ENCODE measurements at regions not wholly inside any gene's neighbourhood (a gene's known extent, or its start where the extent isn't known, plus 50 kb on each side); places are given as distances from the start of the nearest gene placed in this dataset.

GRCh38 chr6:143591441-143591840 is 79.9 kb upstream of the FUCA2 start:
- no TSS peak for BruUV-seq (replicated peaks)
- H3K27ac ChIP-seq (ENCODE audit: low read length), result no peak overlapping the region
- H4K20me1 ChIP-seq (ENCODE audit: low read length), result no peaks in the 10 kb centered on the region
- H3K4me2 ChIP-seq (ENCODE audit: low read length), result no peak overlapping the region
- H3K4me1 ChIP-seq (ENCODE audit: insufficient read depth, low read length), result no peaks in the 10 kb centered on the region
- no peaks in the 10 kb centered on the region for H3K79me2 ChIP-seq (ENCODE audit: low read length)
- no peak for DNase-seq
- ChIA-PET CTCF (no interaction called here), POLR2A (ENCODE audit: unreplicated experiment) (no interaction called here)
- H2AFZ ChIP-seq (ENCODE audit: low read length), result no peak overlapping the region
- no peaks in the 10 kb centered on the region for H3K9me2 ChIP-seq (replicated peaks; ENCODE audit: low read length)
- TF ChIP-seq EZH2 (IDR thresholded peaks at IDR 0.05; ENCODE audit: low read length, unreplicated experiment), result no peak
- no peak for TF ChIP-seq CTCF (conservative IDR thresholded peaks at IDR 0.05; ENCODE audit: low read depth, low read length)
- no peak for TF ChIP-seq EZH2phosphoT487 (IDR thresholded peaks at IDR 0.05; ENCODE audit: borderline replicate concordance, low read length)
- intact Hi-C loops (cut with micrococcal nuclease), result no loop called here
- no peaks in the 10 kb centered on the region for H3F3A ChIP-seq (ENCODE audit: low read length, unreplicated experiment)
- no peaks in the 10 kb centered on the region for H3K9me3 ChIP-seq (ENCODE audit: low read length)
- no peaks in the 10 kb centered on the region for H3K27me3 ChIP-seq (ENCODE audit: low read length)
- H3K4me3 ChIP-seq (ENCODE audit: low read length), result no peak overlapping the region
- no peaks in the 10 kb centered on the region for H3K36me3 ChIP-seq (ENCODE audit: low read depth, low read length)
- H3K9ac ChIP-seq (ENCODE audit: low read length), result no peak overlapping the region
- ATAC-seq, result no peak

DNA sequence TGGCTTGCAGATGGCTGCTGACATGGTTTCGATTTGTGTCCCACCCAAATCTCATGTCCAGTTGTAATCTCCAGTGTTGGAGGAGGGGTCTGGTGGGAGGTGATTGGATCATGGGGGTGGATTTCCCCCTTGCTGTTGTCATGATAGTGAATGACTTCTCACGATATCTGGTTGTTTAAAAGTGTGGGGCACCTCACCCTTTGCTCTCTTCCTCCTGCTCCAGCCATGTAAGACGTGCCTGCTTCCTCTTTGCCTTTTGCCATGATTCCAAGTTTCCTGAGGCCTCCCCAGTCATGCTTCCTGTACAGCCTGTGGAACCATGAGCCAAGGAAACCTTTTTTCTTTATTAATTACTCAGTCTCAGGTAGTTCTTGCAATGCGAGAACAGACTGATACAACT is 77.6 kb upstream of the FUCA2 start:
- Histone ChIP-seq H3K9ac (ENCODE audit: low read length) (no peak overlapping the region), H3K27ac (ENCODE audit: low read length) (no peak overlapping the region), H4K20me1 (ENCODE audit: low read length) (no peaks in the 10 kb centered on the region), H3F3A (ENCODE audit: low read length, unreplicated experiment) (no peaks in the 10 kb centered on the region), H3K9me3 (ENCODE audit: low read length) (no peaks in the 10 kb centered on the region), H2AFZ (ENCODE audit: low read length) (no peak overlapping the region), H3K4me1 (ENCODE audit: insufficient read depth, low read length) (no peaks in the 10 kb centered on the region), H3K36me3 (ENCODE audit: low read depth, low read length) (no peaks in the 10 kb centered on the region), H3K4me3 (ENCODE audit: low read length) (no peak overlapping the region), H3K27me3 (ENCODE audit: low read length) (no peaks in the 10 kb centered on the region), H3K4me2 (ENCODE audit: low read length) (no peak overlapping the region), H3K79me2 (ENCODE audit: low read length) (no peaks in the 10 kb centered on the region), H3K9me2 (replicated peaks; ENCODE audit: low read length) (no peaks in the 10 kb centered on the region)
- BruUV-seq (replicated peaks), result no TSS peak
- intact Hi-C loops (cut with micrococcal nuclease), result no loop called here
- no peak for TF ChIP-seq CTCF (conservative IDR thresholded peaks at IDR 0.05; ENCODE audit: low read depth, low read length)
- ChIA-PET CTCF (no interaction called here), POLR2A (ENCODE audit: unreplicated experiment) (no interaction called here)
- DNase-seq (no peak), ATAC-seq (no peak)

- no peak overlapping the region for H3K4me2 ChIP-seq (ENCODE audit: low read length)
- intact Hi-C loops (cut with micrococcal nuclease), result no loop called here
- no peak for DNase-seq
- POLR2A ChIA-PET (ENCODE audit: unreplicated experiment), result no interaction called here
- H3K4me1 ChIP-seq (ENCODE audit: insufficient read depth, low read length), result peaks cover 11% of the 10 kb centered on the region
- H2AFZ ChIP-seq (ENCODE audit: low read length), result no peak overlapping the region
- H4K20me1 ChIP-seq (ENCODE audit: low read length), result no peaks in the 10 kb centered on the region
- no peak overlapping the region for H3K4me3 ChIP-seq (ENCODE audit: low read length)
- H3K27me3 ChIP-seq (ENCODE audit: low read length), result no peaks in the 10 kb centered on the region
- H3K9me2 ChIP-seq (replicated peaks; ENCODE audit: low read length), result no peaks in the 10 kb centered on the region
- H3K36me3 ChIP-seq (ENCODE audit: low read depth, low read length), result no peaks in the 10 kb centered on the region
- ATAC-seq, result no peak
- TF ChIP-seq EZH2 (IDR thresholded peaks at IDR 0.05; ENCODE audit: low read length, unreplicated experiment) (no peak), CTCF (conservative IDR thresholded peaks at IDR 0.05; ENCODE audit: low read depth, low read length) (no peak), EZH2phosphoT487 (IDR thresholded peaks at IDR 0.05; ENCODE audit: borderline replicate concordance, low read length) (no peak)
- no peaks in the 10 kb centered on the region for H3K79me2 ChIP-seq (ENCODE audit: low read length)
- no TSS peak for BruUV-seq (replicated peaks)
- no peaks in the 10 kb centered on the region for H3F3A ChIP-seq (ENCODE audit: low read length, unreplicated experiment)
- no peaks in the 10 kb centered on the region for H3K9me3 ChIP-seq (ENCODE audit: low read length)
- H3K27ac ChIP-seq (ENCODE audit: low read length), result no peak overlapping the region
- CTCF ChIA-PET, result no interaction called here
- H3K9ac ChIP-seq (ENCODE audit: low read length), result no peak overlapping the region
Observed at GRCh38 chr6:143586557-143586956, 75.0 kb upstream of the FUCA2 start.
